ENCODE measurements at regions not wholly inside any gene's neighbourhood (a gene's known extent, or its start where the extent isn't known, plus 50 kb on each side); places are given as distances from the start of the nearest gene placed in this dataset.

DNA sequence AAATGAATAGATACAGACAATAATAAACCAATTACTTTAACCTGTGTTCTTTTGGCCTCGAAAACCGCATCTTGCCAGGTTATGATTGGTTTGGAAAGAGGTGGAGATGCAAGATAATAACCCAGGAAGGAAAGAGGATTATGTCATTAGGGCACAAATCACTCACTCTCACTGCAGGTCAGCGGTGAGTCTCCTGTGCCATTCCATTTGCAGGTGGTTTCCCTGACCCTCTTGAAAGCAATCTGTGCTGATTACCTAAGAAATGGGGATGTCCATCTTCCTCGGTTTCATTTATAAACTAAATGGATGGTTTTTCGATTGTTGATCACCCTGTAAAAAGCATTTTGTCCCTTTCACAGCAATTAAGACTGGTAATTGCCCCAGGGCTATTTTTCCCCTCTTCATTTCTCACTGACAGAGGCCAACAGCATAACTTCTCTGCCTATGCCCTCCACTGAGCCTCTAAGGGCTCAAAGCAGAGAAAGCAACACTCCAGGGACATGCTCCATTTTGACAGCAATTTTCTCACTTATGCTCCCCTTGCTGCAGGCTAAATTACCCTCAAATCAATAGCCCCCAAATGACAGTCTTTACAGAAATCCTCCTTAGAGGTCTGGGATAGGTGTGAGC is 257.5 kb downstream of the IPMK start:
- TF ChIP-seq CREB1 (CRISPR knock-in tag; IDR thresholded peaks at IDR 0.05; ENCODE audit: low read depth) (no peak), EZH2 (IDR thresholded peaks at IDR 0.05; ENCODE audit: low read depth, unreplicated experiment) (no peak), EZH2phosphoT487 (IDR thresholded peaks at IDR 0.05; ENCODE audit: unreplicated experiment) (no peak), POLR2AphosphoS5 (IDR thresholded peaks at IDR 0.05; ENCODE audit: low read depth) (no peak), ZNF331 (CRISPR knock-in tag; IDR thresholded peaks at IDR 0.05; ENCODE audit: low read depth) (no peak), STAT1 (IDR thresholded peaks at IDR 0.05; ENCODE audit: unreplicated experiment) (no peak), JUNB (IDR thresholded peaks at IDR 0.05; ENCODE audit: unreplicated experiment) (no peak), ZNF114 (CRISPR knock-in tag; IDR thresholded peaks at IDR 0.05) (no peak)
- TF ChIP-seq, protein P1, sequence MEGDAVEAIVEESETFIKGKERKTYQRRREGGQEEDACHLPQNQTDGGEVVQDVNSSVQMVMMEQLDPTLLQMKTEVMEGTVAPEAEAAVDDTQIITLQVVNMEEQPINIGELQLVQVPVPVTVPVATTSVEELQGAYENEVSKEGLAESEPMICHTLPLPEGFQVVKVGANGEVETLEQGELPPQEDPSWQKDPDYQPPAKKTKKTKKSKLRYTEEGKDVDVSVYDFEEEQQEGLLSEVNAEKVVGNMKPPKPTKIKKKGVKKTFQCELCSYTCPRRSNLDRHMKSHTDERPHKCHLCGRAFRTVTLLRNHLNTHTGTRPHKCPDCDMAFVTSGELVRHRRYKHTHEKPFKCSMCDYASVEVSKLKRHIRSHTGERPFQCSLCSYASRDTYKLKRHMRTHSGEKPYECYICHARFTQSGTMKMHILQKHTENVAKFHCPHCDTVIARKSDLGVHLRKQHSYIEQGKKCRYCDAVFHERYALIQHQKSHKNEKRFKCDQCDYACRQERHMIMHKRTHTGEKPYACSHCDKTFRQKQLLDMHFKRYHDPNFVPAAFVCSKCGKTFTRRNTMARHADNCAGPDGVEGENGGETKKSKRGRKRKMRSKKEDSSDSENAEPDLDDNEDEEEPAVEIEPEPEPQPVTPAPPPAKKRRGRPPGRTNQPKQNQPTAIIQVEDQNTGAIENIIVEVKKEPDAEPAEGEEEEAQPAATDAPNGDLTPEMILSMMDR (conservative IDR thresholded peaks at IDR 0.05; ENCODE audit: low read depth in 2 of 2), result no peak
- TF ChIP-seq, protein P2, sequence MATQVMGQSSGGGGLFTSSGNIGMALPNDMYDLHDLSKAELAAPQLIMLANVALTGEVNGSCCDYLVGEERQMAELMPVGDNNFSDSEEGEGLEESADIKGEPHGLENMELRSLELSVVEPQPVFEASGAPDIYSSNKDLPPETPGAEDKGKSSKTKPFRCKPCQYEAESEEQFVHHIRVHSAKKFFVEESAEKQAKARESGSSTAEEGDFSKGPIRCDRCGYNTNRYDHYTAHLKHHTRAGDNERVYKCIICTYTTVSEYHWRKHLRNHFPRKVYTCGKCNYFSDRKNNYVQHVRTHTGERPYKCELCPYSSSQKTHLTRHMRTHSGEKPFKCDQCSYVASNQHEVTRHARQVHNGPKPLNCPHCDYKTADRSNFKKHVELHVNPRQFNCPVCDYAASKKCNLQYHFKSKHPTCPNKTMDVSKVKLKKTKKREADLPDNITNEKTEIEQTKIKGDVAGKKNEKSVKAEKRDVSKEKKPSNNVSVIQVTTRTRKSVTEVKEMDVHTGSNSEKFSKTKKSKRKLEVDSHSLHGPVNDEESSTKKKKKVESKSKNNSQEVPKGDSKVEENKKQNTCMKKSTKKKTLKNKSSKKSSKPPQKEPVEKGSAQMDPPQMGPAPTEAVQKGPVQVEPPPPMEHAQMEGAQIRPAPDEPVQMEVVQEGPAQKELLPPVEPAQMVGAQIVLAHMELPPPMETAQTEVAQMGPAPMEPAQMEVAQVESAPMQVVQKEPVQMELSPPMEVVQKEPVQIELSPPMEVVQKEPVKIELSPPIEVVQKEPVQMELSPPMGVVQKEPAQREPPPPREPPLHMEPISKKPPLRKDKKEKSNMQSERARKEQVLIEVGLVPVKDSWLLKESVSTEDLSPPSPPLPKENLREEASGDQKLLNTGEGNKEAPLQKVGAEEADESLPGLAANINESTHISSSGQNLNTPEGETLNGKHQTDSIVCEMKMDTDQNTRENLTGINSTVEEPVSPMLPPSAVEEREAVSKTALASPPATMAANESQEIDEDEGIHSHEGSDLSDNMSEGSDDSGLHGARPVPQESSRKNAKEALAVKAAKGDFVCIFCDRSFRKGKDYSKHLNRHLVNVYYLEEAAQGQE (IDR thresholded peaks at IDR 0.05; ENCODE audit: unreplicated experiment), result no peak
- TF ChIP-seq, protein P3, sequence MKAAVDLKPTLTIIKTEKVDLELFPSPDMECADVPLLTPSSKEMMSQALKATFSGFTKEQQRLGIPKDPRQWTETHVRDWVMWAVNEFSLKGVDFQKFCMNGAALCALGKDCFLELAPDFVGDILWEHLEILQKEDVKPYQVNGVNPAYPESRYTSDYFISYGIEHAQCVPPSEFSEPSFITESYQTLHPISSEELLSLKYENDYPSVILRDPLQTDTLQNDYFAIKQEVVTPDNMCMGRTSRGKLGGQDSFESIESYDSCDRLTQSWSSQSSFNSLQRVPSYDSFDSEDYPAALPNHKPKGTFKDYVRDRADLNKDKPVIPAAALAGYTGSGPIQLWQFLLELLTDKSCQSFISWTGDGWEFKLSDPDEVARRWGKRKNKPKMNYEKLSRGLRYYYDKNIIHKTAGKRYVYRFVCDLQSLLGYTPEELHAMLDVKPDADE (IDR thresholded peaks at IDR 0.05), result no peak
- TF ChIP-seq, protein P4, sequence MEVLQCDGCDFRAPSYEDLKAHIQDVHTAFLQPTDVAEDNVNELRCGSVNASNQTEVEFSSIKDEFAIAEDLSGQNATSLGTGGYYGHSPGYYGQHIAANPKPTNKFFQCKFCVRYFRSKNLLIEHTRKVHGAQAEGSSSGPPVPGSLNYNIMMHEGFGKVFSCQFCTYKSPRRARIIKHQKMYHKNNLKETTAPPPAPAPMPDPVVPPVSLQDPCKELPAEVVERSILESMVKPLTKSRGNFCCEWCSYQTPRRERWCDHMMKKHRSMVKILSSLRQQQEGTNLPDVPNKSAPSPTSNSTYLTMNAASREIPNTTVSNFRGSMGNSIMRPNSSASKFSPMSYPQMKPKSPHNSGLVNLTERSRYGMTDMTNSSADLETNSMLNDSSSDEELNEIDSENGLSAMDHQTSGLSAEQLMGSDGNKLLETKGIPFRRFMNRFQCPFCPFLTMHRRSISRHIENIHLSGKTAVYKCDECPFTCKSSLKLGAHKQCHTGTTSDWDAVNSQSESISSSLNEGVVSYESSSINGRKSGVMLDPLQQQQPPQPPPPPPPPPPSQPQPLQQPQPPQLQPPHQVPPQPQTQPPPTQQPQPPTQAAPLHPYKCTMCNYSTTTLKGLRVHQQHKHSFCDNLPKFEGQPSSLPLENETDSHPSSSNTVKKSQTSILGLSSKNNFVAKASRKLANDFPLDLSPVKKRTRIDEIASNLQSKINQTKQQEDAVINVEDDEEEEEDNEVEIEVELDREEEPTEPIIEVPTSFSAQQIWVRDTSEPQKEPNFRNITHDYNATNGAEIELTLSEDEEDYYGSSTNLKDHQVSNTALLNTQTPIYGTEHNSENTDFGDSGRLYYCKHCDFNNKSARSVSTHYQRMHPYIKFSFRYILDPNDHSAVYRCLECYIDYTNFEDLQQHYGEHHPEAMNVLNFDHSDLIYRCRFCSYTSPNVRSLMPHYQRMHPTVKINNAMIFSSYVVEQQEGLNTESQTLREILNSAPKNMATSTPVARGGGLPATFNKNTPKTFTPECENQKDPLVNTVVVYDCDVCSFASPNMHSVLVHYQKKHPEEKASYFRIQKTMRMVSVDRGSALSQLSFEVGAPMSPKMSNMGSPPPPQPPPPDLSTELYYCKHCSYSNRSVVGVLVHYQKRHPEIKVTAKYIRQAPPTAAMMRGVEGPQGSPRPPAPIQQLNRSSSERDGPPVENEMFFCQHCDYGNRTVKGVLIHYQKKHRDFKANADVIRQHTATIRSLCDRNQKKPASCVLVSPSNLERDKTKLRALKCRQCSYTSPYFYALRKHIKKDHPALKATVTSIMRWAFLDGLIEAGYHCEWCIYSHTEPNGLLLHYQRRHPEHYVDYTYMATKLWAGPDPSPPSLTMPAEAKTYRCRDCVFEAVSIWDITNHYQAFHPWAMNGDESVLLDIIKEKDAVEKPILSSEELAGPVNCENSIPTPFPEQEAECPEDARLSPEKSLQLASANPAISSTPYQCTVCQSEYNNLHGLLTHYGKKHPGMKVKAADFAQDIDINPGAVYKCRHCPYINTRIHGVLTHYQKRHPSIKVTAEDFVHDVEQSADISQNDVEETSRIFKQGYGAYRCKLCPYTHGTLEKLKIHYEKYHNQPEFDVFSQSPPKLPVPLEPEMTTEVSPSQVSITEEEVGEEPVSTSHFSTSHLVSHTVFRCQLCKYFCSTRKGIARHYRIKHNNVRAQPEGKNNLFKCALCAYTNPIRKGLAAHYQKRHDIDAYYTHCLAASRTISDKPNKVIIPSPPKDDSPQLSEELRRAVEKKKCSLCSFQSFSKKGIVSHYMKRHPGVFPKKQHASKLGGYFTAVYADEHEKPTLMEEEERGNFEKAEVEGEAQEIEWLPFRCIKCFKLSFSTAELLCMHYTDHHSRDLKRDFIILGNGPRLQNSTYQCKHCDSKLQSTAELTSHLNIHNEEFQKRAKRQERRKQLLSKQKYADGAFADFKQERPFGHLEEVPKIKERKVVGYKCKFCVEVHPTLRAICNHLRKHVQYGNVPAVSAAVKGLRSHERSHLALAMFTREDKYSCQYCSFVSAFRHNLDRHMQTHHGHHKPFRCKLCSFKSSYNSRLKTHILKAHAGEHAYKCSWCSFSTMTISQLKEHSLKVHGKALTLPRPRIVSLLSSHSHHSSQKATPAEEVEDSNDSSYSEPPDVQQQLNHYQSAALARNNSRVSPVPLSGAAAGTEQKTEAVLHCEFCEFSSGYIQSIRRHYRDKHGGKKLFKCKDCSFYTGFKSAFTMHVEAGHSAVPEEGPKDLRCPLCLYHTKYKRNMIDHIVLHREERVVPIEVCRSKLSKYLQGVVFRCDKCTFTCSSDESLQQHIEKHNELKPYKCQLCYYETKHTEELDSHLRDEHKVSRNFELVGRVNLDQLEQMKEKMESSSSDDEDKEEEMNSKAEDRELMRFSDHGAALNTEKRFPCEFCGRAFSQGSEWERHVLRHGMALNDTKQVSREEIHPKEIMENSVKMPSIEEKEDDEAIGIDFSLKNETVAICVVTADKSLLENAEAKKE (CRISPR knock-in tag; IDR thresholded peaks at IDR 0.05), result no peak
